GM21367 (cell line): ENCODE measurements at regions not wholly inside any gene's neighbourhood (a gene's known extent, or its start where the extent isn't known, plus 50 kb on each side); places are given as distances from the start of the nearest gene placed in this dataset.
"Not testable (repeated sequence)": the region's sequence is repeated elsewhere in the genome, so short reads cannot be mapped to it uniquely, and the experiment has no call there.

Source experiments
- ATAC-seq: cut with Tn5 transposase; IDR thresholded peaks from one replicate; pipeline ENCODE4 v1.9.1; 2021; ENCODE audit not compliant: unreplicated experiment

GRCh38 chr13:104650431-104650830 lies 1584.2 kb upstream of the SLC10A2 start:
- no peak for ATAC-seq

- no peak for ATAC-seq
These were observed 1582.1 kb upstream of the SLC10A2 start for GRCh38 chr13:104648291-104648690.

- ATAC-seq: no peak
These were observed 1579.6 kb upstream of the SLC10A2 start for GRCh38 chr13:104645786-104646185.

DNA sequence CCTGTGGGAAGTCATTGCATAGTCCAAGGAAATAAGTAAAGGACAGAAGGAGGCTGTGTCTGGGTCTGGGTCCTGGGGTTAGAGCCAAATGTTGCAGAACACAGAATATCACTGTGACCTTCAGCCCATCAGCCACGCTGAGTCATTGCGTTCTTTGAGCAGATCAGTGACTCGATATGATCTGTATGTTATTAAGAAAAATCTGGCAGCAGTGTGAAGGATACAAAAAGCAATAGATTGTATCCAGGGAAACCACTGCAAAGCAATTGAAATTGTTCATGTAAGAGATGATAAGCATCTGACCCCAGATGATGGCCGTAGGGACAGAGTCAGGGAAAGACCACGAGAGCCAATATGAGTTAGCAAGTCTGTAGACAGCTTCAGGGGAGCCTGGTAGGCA lies 1575.1 kb upstream of the SLC10A2 start:
- ATAC-seq: no peak

DNA sequence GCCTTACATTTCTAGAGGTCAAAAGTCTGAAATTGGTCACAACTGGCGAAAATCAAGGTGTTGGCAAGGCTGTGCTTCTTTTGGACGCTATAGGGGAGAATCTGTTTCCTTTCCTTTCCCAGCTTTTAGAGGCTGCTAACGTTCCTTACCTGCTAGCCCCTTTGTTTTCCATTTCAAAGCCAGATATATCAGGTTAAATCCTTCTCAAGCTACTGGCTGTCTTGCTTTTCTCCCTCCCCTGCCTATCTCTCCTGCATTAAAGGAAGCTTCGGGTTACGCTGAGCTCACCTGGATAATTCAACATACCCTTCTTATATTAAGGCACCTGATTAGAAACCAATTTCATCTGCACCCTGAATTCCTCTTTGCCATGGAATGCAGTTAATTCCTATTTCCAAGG lies 1569.7 kb upstream of the SLC10A2 start:
- ATAC-seq: no peak

- no peak for ATAC-seq
These were observed 1567.8 kb upstream of the SLC10A2 start for GRCh38 chr13:104634016-104634415.

- ATAC-seq: no peak
These were observed 1566.5 kb upstream of the SLC10A2 start for GRCh38 chr13:104632736-104633135.

DNA sequence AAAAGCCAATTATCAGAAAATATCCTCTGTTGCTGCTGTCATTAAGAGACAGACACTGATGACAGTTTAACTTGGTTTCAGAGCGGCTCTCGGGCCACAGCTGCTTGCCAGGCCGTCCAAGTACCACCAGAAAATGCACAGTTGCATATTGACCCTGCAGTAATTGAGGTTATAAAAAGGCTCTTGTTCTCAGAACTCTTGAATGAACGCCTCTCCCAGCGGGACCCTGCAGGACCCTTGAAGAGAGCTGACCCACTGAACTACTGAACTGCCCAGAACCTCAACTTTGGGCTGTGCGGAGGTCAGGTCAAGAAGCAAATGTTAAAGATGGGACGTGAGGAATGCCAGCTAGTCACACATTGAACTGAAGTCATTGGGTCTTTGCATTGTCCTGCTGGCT lies 1559.0 kb upstream of the SLC10A2 start:
- no peak for ATAC-seq

DNA sequence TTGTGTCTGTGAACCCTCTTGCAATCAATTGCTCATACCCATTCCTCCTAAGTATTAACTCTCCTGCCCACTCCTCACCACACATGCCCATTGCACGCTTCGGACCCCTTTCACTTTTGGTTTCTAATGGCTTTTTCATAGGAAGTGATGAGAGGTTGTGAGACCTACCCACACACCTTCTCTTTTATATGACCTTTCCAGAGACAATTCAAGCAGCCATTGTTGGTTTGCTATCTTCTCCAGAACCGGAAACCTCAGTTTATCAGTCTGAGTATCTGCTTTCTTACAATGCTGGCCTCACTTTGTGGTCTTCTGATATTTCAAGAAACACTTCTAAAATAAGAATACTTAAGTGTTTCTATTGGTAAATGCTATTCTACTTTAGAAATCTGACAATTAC lies 1550.8 kb upstream of the SLC10A2 start:
- no peak for ATAC-seq

GRCh38 chr13:104614361-104615145 lies 1548.3 kb upstream of the SLC10A2 start:
- ATAC-seq: no peak

DNA sequence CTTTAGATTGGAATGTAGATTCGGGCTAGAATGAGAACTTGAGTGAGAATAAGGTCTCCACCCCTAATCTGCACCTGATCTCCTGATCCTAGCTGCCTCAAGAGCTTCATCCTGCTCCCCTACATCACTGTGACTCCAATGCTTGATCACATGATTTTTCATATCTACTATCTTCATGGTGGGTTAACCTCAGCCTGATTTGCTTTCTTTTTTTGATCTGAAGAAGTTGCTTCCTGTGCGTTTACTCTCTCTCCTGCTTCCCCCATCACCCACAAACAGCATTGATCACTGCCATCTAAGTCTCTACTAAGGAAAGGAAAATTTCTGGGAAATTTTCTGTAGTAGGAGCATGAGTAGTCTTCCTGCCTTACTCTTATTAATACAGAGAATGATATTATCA lies 1542.1 kb upstream of the SLC10A2 start:
- ATAC-seq: no peak

GRCh38 chr13:104605435-104605834 lies 1539.2 kb upstream of the SLC10A2 start:
- ATAC-seq: not testable (repeated sequence)

DNA sequence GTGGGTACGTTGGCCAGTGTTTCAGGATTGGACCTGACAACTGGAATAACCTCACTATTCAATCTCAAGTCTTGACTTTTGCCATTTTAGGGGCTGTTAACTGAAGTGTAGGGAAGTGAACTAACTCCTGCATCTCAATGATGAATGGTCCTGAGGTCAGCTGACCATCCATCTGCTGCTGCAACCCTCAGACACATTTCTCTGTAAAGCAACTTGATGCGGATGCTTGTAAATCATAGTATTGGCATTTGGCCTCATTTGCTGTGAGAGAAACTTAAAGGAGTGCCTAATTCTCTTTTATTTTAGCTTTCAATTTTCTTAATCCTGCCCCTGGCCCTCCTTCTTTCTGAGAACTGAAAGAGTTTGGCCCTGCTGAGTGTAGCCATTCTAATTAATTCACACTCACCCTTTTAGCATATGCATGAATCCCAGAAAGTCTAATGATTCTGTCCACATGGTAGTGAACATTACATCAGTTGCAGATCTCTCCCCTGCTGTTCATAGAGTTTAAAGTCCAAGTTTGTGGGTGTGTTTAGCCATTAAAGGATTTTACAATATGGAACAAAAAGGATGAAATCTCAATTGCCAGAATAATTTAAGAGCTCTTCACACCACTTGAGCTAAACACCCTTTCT lies 1531.4 kb upstream of the SLC10A2 start:
- ATAC-seq: no peak

DNA sequence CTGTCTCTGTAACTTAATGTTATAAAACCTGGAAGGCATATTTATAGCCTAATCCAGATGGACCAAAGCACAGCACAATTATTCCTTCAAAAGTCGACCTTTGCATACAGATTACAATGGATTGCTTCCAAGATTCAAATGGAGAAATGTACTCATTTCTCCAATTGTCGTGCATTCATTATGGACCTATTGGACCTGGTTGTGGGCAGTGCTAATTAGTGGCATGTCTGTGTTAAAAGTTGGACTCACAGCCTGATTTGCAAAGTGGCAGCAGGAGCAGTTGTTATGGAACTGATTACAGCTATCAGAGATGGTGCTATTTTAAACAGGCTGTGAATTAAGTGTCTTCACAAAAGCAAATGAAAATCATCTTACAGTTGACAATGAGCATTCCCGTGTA lies 1529.3 kb upstream of the SLC10A2 start:
- ATAC-seq: no peak

- no peak for ATAC-seq
These were observed 1528.6 kb upstream of the SLC10A2 start for GRCh38 chr13:104594806-104595205.

GRCh38 chr13:104593693-104594092 lies 1527.5 kb upstream of the SLC10A2 start:
- ATAC-seq: no peak

- no peak for ATAC-seq
These were observed 1527.0 kb upstream of the SLC10A2 start for GRCh38 chr13:104593251-104593576.

GRCh38 chr13:104592545-104593250 lies 1526.5 kb upstream of the SLC10A2 start:
- no peak for ATAC-seq

DNA sequence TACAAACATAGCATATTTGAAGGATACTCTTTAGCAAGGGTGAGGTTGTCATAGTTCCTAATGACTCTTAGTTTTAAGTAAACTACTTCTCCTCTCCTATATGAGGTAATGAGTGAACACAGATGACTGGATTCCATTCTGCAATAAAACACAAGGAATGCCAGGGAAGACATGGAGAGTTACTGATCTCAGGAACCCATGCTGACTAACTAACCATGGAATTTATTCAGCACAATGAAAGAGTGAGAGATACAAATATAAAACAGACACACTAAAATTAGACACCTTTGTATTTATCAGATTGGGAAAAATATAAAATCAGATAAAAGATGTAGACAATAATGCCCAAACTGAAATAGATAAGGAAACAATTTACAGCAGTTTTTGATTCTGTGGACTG lies 1525.9 kb upstream of the SLC10A2 start:
- ATAC-seq: no peak

- no peak for ATAC-seq
These were observed 1520.0 kb upstream of the SLC10A2 start for GRCh38 chr13:104586051-104586746.

DNA sequence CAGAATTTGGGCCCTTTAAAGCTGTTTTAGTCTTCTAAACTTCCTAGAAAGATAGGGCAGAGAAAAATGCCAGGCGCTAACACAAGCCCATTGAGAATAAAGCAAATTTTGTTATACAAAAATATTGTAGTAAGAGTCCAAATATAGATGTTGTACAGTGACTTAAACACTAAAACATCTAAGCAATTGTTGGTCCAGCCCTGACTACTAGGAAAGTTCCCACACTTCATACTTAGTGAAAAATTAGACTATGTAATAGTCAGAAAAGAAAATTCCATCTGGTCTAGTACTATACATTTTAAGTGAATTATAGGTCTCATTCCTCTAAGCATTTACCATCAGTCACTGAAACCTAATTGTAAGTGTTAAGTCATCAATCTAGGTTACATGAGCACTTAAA lies 1518.3 kb upstream of the SLC10A2 start:
- ATAC-seq: no peak

DNA sequence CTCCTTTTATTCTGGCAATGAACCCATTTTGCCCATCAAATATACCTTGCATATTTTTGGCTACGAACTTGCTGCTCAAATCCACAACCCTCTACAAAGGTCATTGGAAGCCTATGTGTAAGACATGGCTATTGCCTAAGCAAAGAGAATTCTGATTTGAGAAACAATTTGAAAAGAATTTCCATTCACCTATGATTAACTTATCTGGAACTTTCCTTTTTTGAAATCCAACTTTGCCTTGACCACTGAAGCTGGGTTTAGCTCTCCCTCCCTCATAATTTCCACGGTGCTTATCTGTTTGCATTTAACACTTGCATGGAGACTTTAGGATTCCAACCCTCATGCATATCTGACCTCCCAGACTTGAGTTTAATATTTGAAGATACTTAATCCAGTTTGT lies 1514.7 kb upstream of the SLC10A2 start:
- no peak for ATAC-seq
